RWPE2 (cell line): ENCODE measurements at regions not wholly inside any gene's neighbourhood (a gene's known extent, or its start where the extent isn't known, plus 50 kb on each side); places are given as distances from the start of the nearest gene placed in this dataset.

Experiments
- ATAC-seq: fragments of 200-7000 bp; cut with Tn5 transposase; 3 replicates; pipeline ENCODE4 v1.9.1; 2021; ENCODE audit warnings: low read depth
- DNase-seq: peaks from one replicate; pipeline ENCODE4 v3.0.0-alpha.2; 2020; ENCODE audit warnings: low spot score
- H3K27ac ChIP-seq: fragments of 450-650 bp; 2 replicates; pipeline ENCODE4 v1.5.1; 2017; ENCODE audit warnings: mild to moderate bottlenecking; ENCODE audit not compliant: poor library complexity, severe bottlenecking
- H3K27me3 ChIP-seq: fragments of 250-450 bp; sonication (Bioruptor Pico); 2 replicates; pipeline ENCODE4 v1.5.1; 2021; ENCODE audit warnings: mild to moderate bottlenecking, moderate library complexity; ENCODE audit not compliant: insufficient read depth, poor library complexity, severe bottlenecking
- H3K36me3 ChIP-seq: fragments of 250-450 bp; sonication (Bioruptor Pico); 2 replicates; pipeline ENCODE4 v1.5.1; 2020; ENCODE audit warnings: low read depth, mild to moderate bottlenecking, moderate library complexity
- H3K4me1 ChIP-seq: fragments of 250-450 bp; sonication (Bioruptor Pico); 2 replicates; pipeline ENCODE4 v1.5.1; 2021; ENCODE audit warnings: mild to moderate bottlenecking, moderate library complexity; ENCODE audit not compliant: insufficient read depth, poor library complexity, severe bottlenecking
- H3K4me3 ChIP-seq: fragments of 250-450 bp; sonication (Bioruptor Pico); 2 replicates; pipeline ENCODE4 v1.5.1; 2021; ENCODE audit warnings: mild to moderate bottlenecking, moderate library complexity; ENCODE audit not compliant: severe bottlenecking
- H3K9me3 ChIP-seq: fragments of 250-450 bp; sonication (Bioruptor Pico); 2 replicates; pipeline ENCODE4 v1.5.1; 2021; ENCODE audit warnings: mild to moderate bottlenecking, moderate library complexity; ENCODE audit not compliant: severe bottlenecking
- CTCF ChIP-seq: fragments of 450-650 bp; IDR thresholded peaks from one replicate; pipeline ENCODE4 v1.5.1; 2017; ENCODE audit warnings: mild to moderate bottlenecking, moderate library complexity; ENCODE audit not compliant: poor library complexity, severe bottlenecking

DNA sequence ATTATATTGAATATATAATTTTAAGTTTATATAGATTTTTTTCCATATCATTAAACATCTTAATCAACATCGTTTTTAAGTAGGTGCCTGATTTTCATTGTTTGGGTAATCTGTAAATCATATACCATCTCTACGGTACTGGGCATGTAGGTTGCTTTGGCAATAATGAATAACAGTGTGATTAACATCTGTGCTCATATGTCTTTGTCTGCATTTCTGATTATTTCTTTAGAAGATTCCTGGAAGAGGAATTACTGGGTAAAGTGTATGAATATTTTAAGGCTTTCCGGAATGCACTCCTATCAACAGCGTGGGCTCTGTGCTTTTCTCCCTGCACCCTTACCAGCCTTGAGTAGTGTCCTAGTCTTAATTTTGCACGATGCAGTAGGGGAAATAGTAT is 119.8 kb upstream of the LIPC start:
- Histone ChIP-seq H3K4me3 (no peak overlapping the region), H3K27me3 (no peaks in the 10 kb centered on the region), H3K36me3 (no peaks in the 10 kb centered on the region), H3K4me1 (peaks cover 5% of the 10 kb centered on the region), H3K9me3 (no peaks in the 10 kb centered on the region), H3K27ac (no peak overlapping the region)
- DNase-seq (no peak), ATAC-seq (no peak)
- no peak for TF ChIP-seq CTCF

- no peaks in the 10 kb centered on the region for H3K27me3 ChIP-seq
- ATAC-seq = no peak
- H3K4me1 ChIP-seq = no peaks in the 10 kb centered on the region
- H3K4me3 ChIP-seq = no peak overlapping the region
- no peak overlapping the region for H3K27ac ChIP-seq
- no peak for TF ChIP-seq CTCF
- no peaks in the 10 kb centered on the region for H3K36me3 ChIP-seq
- no peak for DNase-seq
- no peaks in the 10 kb centered on the region for H3K9me3 ChIP-seq
These were observed 118.5 kb upstream of the LIPC start for GRCh38 chr15:58313304-58313703.

- H3K4me1 ChIP-seq = no peaks in the 10 kb centered on the region
- no peaks in the 10 kb centered on the region for H3K36me3 ChIP-seq
- ATAC-seq = no peak
- no peak overlapping the region for H3K4me3 ChIP-seq
- TF ChIP-seq CTCF = no peak
- no peaks in the 10 kb centered on the region for H3K9me3 ChIP-seq
- no peaks in the 10 kb centered on the region for H3K27me3 ChIP-seq
- no peak for DNase-seq
- no peak overlapping the region for H3K27ac ChIP-seq
These were observed 117.8 kb upstream of the LIPC start for GRCh38 chr15:58313810-58314592.

DNA sequence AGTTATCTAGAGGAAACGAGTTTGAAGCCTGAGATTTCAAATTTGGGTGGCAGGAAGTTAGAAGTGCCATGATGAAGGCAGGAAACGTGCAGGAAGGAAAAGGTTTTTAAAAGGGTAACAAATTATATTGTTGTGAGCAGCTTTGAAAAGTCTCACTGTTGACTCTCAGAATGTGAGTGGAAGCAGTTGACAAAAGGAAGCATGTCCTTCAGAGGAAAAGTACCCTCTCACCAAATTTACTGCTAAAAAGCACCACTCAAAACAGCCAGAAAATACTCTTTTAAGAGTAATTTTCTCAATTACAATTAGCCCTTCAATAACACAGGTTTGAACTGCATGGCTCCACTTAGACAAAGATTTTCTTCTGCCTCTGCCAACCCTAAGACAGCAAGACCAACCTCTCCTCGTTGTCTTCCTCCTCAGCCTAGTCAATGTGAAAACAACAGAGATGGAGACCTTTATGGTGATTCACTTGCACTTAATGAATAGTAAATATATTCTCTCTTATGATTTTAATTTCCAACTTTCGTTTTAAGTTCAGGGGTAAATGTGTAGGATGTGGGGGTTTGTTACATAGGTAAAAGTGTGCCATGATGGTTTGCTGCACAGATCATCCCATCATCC is 117.1 kb upstream of the LIPC start:
- no peak for ATAC-seq

More for the DNA sequence above, 117.1 kb upstream of the LIPC start:
- Histone ChIP-seq H3K9me3 (no peaks in the 10 kb centered on the region), H3K4me1 (no peaks in the 10 kb centered on the region), H3K27me3 (no peaks in the 10 kb centered on the region), H3K4me3 (no peak overlapping the region), H3K36me3 (no peaks in the 10 kb centered on the region), H3K27ac (no peak overlapping the region)
- no peak for DNase-seq
- no peak for TF ChIP-seq CTCF
